C1 segment of cervical spinal cord (tissue), 14 donors: ENCODE measurements at regions not wholly inside any gene's neighbourhood (a gene's known extent, or its start where the extent isn't known, plus 50 kb on each side); places are given as distances from the start of the nearest gene placed in this dataset.

Experiments used
- DNase-seq, 14 donors: peaks; one replicate each; lab custom pipeline; 2025; lab: John Stamatoyannopoulos, UW

DNA sequence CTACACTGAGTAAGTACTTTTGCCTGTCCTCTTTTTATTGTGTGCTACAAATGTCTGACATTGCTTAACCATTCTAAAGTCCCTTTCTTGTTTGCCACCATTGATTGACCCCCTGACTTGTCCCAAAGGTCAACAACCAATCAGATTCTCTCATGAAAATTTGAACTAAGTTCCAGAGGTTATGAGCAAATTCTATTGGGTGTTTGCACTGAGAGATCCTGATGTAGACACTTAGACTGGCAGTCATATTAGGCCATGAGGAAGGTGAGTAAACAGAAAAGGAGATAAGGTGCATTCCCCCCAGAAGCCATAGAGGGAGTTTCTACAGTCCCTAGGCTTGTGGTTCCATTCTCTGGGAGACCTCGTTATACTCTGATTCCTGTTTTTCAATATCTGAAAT lies 101.3 kb upstream of the E2F8 start:
- DNase-seq = no peak

DNA sequence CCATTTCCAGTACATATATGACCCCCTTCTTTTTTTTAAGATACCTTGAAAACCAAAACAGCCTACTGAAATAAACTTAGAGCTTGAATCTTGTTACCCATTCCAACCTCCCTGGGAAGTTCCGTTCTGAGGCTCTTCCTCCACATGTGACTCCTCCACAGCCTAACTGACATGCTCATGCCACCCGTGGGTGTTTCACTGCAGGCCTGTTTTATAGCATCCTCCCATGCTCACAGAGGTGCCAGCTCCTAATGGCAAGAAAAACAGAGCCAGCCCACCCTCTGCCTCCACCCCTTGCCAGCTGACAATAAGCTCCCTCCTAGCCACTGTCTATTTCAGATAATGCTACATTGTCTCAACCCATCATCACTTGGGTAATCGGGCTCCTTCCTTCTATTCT lies 97.6 kb upstream of the E2F8 start:
- DNase-seq = no peak

DNA sequence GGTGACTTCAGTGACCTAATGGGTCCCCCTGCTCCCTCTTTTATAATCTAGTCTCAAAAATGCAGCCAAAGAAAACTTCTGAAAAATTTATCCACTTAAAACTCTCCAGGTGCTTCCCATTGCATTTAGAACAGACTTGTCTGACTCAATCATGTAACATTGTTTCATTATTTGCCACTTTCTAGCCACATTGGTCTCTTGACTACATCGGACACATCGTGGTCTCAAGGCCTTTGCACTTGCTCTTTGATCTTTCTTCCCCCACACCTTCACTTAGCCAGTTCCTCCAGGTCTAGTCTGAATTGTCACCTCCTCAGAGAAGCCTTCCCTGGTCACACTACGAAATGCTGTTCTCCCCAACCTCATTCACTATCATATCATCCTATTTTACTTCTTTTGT lies 97.0 kb upstream of the E2F8 start:
- DNase-seq = no peak

DNA sequence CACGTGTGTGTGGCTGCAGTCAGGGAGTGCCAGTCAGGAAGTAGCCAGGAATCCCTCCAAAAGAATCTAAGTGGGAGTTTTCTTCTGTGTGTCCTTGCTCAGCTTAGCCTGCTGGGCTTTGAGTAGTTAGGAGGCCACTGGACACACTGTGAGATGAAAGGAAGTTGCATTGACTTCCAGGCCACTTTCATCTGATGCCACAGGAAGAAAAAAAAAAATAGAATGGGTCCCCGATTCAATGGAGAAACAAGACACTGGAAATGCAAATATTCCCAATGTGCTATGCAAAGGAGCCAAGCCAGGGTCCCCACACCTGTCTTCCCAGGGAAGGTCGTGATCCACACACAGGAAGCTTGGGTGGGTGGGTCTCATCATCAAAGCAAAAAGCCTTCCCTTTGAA lies 95.6 kb upstream of the E2F8 start:
- no peak for DNase-seq

DNA sequence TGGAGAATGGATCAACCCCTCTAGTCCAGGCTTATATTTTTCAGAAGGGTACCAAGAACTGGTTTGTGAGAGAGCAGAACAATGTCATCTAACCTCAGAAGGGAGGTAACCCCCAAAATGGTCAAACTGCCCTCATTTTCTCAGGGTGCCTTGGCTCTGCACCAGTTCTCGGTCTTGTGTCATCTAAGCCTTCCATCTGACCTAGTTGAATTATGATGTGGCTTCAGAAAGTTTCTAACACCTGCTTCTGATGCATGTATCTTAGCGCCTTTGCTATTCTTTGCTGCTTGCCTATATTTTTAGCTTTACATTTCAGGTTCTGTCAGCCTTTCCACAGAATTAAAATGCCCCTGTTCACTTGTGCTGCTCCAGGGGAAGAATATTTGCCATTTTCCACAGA lies 91.7 kb upstream of the E2F8 start:
- no peak for DNase-seq

DNA sequence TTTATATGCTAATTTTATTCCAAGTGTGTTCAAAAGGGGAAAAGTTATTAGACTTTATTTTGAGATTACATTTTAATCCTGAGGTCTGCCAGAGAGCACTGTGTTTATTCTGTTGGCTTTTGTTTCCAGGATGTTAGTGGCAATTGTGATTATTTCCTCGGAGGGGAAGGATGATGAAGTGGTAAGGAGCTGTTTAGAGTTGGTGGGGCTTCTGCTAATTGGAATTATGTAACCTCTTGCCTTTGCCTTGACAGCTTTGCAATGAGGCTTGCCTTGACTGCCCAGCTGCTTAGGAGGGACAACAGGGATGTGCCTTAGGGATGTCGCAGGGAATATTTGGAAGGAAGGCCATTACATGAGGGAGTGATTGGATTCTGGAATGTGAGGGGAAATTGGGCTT lies 89.7 kb upstream of the E2F8 start:
- DNase-seq = no peak

DNA sequence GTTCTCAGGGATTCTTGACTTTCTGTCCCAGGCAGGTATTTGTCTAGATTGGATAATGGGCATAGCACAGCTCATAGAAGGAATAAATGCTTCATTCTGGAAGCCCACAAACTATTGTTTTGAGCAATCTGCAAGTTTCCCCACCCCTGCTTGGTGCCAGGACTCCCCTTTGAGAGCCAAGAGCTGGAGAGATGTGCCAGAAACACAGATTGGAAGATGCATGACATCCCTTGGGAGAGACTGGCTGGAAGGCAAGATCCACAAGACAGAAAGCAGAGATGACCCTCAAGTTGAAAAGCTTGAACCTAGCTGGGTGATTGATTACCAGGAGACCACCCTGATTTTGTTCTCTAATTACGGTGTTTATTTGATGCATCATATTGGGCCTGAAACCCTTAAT lies 89.2 kb upstream of the E2F8 start:
- no peak for DNase-seq

DNA sequence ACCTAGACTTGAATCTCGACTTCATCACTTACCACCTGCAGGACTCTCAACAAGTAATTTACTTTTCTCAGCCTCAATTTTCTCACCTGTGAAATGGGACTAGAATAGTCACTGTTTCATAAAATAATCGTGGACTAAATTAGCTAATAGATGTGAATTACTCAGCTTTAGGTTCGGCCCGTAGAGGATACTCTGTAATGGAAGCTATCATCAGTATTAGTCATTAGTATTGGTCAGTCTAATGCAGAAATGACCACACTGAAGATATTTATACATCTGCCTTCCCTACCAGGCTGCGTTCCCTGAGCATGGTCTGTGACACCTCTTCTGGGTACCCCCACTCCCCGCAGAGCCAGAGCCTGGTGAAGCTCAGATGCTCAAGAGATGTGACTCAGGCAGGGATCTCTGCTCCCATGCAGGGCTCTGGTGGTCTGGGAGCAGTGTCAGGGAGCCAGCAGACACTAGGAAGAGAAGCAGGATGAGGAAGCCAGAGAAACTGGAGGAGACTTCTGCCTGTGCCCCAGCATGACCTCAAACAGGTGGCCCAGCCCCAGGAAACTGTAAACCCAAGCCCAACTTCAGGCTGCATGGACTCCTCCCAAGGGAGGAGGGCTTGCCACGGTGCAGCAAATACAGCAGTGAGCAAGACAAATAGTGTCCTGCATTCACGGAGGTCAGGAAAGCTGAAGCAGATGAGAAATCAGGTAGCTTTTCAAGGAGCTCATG lies 88.0 kb upstream of the E2F8 start:
- no peak for DNase-seq

DNA sequence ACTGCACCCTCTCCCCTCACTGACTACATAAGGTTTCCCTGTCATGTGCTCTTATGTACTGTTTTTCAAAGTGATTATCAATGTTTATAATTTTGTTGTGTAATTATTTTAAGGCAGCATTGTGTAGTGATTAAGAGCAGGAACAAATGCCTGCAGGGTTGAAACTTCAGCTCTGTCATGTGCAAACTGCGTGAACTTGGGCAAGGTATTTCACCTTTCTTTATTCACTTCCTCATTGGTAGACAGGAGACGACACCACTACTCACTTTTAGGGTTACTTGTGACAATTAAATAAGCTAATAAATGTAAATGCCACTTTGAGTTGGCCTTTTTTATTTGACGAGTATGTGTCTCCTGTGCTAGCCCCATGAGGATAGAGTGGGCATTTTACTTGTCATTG lies 86.5 kb upstream of the E2F8 start:
- no peak for DNase-seq

DNA sequence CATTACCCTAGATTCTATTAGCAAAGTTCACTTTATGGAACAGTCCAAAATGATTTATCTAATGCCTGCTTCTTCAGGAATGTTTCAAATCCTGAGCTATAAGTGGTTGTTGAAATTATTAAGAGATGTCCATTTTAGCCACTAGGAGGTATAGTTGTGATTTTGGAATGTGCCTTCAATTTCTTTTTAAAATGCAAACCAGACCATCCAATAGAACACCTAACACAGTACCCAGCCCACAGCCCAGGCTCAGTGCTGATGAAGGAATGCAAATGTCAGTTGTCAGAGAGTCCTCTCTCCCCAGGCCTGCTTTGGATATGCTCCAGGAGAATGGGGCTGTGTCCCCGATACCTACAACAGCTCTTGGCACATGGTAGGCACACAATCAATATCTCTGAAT lies 85.8 kb upstream of the E2F8 start:
- DNase-seq = no peak

DNA sequence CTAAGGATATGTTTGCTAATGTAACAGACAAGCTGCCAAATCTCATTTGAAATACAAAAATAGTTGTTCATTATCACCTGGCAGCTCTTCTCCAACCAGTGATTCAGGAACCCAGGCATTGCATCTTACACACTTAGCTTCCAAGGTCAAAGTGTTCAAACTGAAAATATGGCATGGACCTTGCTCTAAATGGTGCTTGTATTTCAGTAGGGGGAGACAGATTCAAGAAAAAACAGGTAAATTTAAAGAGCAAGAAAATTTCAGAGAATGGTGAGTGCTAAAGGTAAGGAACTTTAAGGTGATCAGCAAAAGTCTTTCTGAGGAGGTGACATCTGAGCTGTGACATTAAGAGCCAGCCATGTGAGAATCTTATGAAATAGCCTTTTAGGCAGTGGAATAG lies 82.8 kb upstream of the E2F8 start:
- DNase-seq = no peak

DNA sequence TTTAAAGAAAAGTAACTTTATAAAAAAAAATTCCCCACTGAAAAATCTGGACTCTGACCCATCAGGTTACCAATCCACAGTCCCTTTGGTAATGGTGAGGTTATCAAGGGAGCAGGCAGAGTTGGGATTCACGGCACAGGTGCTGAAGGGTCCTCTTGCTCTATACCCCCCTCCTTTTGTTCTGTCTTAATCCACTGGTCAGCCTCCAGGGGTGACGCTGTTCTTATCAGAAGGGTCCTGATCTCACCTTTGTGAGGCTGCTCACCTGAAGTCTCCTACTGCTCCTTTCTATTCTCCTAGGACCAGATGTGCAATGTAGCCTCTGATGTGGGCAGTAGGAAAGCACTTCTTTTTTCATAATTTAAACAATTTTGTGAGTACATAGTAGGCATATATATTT lies 80.6 kb upstream of the E2F8 start:
- no peak for DNase-seq

DNA sequence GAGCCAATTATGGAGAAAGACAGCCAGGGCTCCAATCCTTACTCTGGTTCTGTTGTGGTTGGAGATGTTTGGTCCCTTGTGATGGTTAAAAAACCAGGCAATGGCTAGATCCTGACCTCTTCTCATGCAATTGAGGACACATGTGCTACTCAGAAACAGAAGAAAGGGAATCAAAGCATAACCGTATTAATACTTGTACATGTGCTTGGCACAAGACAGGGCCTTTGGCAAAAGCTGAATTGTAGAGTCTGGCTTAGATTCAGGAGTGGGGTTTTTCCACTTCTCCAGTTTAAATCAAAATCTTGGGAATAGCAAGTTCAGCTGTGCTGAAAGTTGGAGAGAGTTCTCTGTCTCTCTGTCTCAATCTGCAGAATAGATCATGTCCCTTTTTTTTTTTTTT lies 80.1 kb upstream of the E2F8 start:
- peak in 1 of 14 donors; percentile 2 for DNase-seq

DNA sequence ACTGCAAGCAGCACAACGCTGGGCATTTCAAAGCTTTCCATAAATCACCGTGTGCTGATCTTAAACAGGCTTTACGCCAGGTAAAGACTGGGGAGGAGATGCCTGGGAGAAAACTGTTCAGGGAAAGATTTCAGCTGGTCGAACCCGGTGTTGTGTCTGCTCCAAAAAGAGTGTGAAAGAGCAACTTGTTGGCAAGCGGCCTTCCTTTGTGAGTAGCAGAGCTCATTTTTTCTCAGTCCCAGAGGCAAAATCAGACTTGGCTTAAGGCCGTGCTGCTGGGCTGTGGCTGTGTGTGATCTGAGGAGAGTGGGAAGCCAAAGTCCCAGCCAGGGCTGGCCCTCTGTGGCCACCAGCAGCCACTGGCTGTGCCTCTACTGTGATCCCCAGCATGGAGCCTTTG lies 75.7 kb upstream of the E2F8 start:
- DNase-seq = peak in 8 of 14 donors; percentile 14 to 59 (median 30)

DNA sequence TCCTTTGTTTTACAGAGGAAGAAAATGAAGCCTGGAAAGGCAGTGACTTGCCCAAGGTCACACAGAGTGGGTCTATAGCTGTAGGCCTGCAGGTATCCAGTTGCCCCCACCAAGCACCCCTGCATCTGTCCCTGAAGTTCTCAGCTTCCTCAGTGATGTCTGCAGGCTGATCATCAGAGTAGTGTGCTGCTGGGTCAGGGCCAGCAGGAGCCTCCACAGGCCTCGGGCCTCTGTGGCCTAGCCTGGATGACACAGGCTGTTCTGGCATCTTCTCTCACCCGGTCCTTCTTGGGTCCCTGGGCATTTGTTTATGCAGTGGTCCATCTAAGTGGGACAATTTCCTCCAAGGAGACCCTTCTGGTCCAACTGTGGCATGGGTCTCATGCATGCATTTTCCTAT lies 74.8 kb upstream of the E2F8 start:
- no peak for DNase-seq

DNA sequence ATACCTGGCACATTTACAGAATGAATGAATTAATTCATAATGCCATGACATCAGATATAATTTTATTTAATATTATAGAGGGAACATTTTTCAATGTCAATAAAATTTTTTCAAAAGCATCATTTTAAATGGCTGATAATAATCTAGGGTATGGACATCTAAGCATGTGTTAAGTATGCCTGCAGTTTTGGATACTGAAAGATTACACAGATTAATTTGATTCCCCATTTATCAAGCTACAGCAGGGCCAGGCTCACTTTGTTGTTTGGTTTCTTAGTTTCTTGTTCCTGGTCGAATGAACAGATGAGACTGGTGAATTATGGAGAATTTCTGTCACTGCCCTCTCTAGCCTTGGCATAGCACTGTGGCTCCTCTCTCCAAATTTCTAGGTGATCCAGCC lies 72.4 kb upstream of the E2F8 start:
- no peak for DNase-seq

DNA sequence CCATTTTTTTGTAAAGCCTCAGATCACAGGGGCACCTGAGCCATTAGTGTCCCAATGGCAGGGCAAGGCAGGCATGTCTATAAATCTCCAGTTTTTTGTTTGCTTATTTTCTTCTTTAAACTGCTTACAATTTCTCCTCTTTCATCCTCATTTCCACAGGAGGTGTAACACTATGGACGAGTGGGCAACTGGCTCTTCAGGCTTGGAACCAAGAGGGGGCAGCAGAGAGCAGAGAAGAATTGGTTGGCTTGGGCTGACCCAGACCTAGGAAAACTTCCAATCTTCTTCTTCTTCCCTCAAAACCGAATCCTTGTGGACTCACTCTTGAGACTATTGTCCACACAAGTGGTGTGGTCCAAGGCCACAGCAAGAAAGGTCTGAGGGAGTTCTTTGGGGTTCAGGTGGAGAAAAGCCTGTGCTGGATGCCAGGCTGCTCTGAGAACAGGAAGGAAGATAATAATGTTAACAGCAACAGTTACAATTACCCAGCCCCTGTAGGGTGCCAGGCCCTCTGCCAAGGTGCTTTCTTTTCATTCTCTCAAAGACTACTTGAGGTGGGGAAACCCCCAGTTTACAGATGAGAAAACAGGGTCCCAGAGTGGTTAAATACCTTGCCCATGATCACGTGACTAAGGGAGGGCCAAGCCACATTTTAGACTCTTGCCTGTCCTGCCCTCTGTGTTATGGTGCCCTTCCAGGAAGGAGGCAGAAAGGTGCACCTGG lies 70.7 kb upstream of the E2F8 start:
- peak in 12 of 14 donors; percentile 1 to 76 (median 44) for DNase-seq

DNA sequence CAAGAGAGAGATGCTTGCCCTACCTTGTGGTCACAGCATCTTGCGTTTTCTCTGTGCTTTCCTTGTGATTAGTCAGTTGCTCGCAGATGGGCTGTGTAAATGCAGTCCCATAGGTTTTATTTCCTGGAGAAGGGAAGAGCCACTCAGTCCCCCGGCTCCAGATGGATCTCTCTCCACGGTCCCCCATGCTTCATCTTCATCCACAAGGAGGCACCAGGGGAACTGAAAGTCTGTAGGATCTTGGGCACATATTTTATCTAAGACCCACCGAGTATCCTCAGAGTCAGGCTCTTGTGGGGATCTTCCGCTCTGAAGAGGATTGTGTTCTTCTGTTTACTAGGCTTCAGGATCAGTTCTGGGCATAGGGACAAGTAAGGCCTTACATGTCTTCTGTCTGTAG lies 66.8 kb upstream of the E2F8 start:
- DNase-seq = no peak

DNA sequence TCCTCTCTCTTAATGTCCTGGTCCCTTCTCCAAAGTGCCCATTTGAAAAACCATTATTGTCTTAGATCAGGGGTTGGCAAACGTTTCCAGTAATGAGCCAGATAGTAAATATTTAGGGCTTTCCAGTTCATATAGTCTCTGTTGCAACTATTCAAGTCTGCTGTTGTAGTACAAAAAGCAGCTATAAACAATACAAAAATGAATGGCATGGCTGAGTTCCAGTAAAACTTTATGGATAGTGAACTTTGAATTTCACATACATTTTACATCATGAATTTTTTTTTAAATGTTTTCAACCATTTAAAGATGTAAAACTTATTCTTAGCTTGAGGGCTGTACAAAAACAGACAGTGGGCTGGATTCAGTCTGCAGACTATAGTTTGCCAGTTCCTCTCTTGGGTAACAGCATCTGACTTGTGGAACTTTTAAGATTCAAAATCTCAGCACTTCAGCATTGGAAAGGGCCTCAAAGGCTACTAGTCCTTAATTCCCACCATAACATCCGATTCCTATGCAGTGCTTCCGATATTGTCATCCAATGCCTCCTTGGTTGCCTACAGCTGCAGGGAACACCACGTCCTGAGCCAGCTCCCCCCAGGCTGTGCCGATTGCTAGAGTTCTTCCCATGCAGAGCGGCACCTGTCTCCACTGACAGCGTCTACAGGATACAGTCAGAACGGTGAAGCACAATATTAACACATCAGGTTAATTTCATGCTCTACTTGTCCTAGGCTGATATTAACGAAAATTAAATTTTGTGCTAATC lies 65.6 kb upstream of the E2F8 start:
- DNase-seq = no peak

DNA sequence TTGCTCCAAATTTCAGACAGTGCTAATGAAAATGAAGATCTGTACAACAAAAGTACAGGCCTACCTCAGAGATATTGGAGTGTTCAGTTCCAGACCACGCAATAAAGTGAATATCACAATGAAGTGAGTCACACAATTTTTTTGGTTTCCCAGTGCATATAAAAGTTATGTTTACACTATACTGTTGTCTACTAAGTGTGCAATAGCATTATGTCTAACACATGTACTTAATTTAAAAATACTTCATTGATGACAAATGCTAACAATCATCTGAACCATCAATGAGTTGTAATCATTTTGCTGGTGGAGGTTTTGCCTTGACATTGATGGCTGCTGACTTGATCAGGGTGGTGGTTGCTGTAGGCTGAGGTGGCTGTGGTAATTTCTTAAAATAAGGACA lies 60.6 kb upstream of the E2F8 start:
- no peak for DNase-seq

DNA sequence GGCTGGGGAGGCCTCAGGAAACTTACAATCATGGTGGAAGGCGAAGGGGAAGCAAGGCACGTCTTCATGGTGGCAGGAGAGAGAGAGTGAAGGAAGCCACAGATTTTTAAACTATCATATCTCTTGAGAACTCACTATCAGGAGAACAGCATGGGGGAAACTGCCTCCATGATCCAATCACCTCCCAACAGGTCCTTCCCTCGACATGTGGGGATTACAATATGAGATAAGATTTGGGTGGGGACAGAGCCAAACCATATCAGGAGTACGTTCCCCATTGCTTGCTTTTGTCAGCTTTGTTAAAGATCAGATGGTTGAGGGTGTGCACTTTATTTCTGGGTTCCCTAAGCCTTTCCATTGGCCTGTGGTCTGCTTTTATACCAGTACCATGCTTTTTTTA lies 53.7 kb upstream of the E2F8 start:
- no peak for DNase-seq

DNA sequence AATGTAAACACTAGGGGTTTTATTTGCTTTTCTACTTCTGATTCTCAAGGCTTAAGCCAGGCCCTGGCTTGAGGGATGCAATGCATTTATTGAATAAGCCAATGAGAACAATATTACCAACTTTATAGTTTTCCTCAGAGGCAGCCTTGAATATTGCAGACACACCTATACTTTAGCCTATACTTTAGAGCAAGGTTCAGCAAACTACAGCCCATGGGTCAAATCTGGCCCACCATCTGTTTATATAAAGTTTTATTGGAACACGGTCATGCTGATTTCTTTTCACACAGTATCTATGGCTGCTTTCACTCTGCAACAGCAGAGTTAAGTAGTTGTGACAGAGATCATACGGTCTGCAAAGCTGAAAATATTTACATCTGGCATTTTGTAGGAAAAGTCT lies 50.3 kb upstream of the E2F8 start:
- no peak for DNase-seq
